ENCODE measurements at regions not wholly inside any gene's neighbourhood (a gene's known extent, or its start where the extent isn't known, plus 50 kb on each side); places are given as distances from the start of the nearest gene placed in this dataset.

- Mint-ChIP-seq H3K27ac (ENCODE audit: unreplicated experiment) (no peak overlapping the region), H3K4me3 (ENCODE audit: low read depth, unreplicated experiment) (no peak overlapping the region), H3K4me1 (ENCODE audit: low read depth, unreplicated experiment) (peaks cover 13% of the 10 kb centered on the region), H3K27me3 (ENCODE audit: unreplicated experiment) (no peaks in the 10 kb centered on the region), H3K9me3 (ENCODE audit: low read depth, unreplicated experiment) (no peaks in the 10 kb centered on the region), H3K36me3 (ENCODE audit: insufficient read depth, unreplicated experiment) (no peaks in the 10 kb centered on the region)
- no TSS peak for BruUV-seq (replicated peaks)
- intact Hi-C loops (cut with micrococcal nuclease; ENCODE audit: unreplicated experiment) = no loop called here
- DNase-seq = peak; percentile 24
- TF ChIP-seq, protein P1, sequence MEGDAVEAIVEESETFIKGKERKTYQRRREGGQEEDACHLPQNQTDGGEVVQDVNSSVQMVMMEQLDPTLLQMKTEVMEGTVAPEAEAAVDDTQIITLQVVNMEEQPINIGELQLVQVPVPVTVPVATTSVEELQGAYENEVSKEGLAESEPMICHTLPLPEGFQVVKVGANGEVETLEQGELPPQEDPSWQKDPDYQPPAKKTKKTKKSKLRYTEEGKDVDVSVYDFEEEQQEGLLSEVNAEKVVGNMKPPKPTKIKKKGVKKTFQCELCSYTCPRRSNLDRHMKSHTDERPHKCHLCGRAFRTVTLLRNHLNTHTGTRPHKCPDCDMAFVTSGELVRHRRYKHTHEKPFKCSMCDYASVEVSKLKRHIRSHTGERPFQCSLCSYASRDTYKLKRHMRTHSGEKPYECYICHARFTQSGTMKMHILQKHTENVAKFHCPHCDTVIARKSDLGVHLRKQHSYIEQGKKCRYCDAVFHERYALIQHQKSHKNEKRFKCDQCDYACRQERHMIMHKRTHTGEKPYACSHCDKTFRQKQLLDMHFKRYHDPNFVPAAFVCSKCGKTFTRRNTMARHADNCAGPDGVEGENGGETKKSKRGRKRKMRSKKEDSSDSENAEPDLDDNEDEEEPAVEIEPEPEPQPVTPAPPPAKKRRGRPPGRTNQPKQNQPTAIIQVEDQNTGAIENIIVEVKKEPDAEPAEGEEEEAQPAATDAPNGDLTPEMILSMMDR (IDR thresholded peaks at IDR 0.05; ENCODE audit: unreplicated experiment) = no peak
- CTCF ChIA-PET = no interaction called here
Measured at GRCh38 chr4:41339812-41340809, 83.4 kb downstream of the UCHL1 start.

DNA sequence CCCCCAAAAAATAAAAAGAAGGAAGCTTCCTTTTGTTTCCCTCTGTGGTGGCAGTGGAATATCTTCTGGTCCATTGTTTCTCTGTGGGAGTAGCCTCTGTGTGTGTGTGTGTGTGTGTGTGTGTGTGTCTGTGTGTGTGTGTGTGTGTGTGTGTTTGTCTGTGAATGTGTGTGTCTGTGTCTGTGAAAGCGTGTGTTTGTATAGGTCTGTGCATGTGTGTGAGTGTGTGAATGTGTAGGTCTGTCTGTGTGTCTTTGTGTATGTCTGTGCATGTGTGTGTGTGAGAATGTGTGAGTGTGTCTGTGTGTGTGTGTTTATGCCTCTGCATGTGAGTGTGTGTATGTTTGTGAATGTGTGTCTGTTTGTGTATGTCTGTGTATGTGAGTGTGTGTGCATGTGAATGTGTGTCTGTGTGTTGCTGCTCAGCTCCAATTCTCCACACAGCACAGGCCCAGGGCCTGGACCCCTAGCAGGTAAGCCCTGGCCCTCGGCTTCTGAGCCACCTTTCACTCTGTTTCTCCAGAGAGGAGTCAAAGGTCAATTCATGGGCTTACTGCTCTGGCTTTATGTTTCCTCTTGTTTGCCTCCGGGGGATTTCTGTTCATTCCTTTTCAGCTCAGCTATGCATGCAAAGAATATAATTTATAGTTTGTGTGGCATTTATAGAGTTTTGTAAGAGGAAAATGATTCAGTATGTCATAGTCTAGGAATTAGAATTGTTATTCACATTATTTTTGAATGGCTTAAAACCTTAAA, 89.8 kb downstream of the UCHL1 start:
- H3K27me3 Mint-ChIP-seq (ENCODE audit: unreplicated experiment) = no peaks in the 10 kb centered on the region
- H3K9me3 Mint-ChIP-seq (ENCODE audit: low read depth, unreplicated experiment) = peaks cover 3% of the 10 kb centered on the region
- DNase-seq = no peak
- no peaks in the 10 kb centered on the region for H3K36me3 Mint-ChIP-seq (ENCODE audit: insufficient read depth, unreplicated experiment)
- intact Hi-C loops (cut with micrococcal nuclease; ENCODE audit: unreplicated experiment) = no loop called here
- no peak overlapping the region for H3K4me3 Mint-ChIP-seq (ENCODE audit: low read depth, unreplicated experiment)
- H3K27ac Mint-ChIP-seq (ENCODE audit: unreplicated experiment) = peak overlapping the region; percentile 20
- TF ChIP-seq, protein P1 (IDR thresholded peaks at IDR 0.05; ENCODE audit: unreplicated experiment) = no peak
- BruUV-seq (replicated peaks) = no TSS peak
- H3K4me1 Mint-ChIP-seq (ENCODE audit: low read depth, unreplicated experiment) = peaks cover 12% of the 10 kb centered on the region
- CTCF ChIA-PET = interaction anchor here (0.7 kb wide), 1 partner anchor 1128 kb away, joined by 3 read pairs; no protein-coding TSS in a partner anchor

DNA sequence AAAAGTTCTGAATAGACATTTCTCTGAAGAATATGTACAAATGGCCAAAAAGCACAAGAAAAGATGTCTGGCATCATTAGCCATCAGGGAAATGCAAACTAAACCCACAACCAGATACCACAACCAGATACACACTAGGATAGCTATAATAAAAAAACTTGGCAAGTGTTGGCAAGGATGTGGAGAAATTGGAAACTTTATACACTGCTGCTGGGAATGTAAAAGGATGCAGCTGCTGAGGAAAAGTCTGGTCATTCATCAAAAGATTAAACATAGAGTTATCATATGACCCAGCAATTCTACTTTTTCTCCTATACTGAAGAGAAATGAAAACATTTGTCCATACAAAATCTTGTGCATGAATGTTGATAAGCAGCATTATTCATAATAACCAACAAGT, 92.3 kb downstream of the UCHL1 start:
- no TSS peak for BruUV-seq (replicated peaks)
- CTCF ChIA-PET = no interaction called here
- Mint-ChIP-seq H3K4me3 (ENCODE audit: low read depth, unreplicated experiment) (no peak overlapping the region), H3K27ac (ENCODE audit: unreplicated experiment) (no peak overlapping the region), H3K27me3 (ENCODE audit: unreplicated experiment) (no peaks in the 10 kb centered on the region), H3K4me1 (ENCODE audit: low read depth, unreplicated experiment) (peaks cover 12% of the 10 kb centered on the region), H3K9me3 (ENCODE audit: low read depth, unreplicated experiment) (peaks cover 3% of the 10 kb centered on the region), H3K36me3 (ENCODE audit: insufficient read depth, unreplicated experiment) (no peaks in the 10 kb centered on the region)
- no peak for DNase-seq
- intact Hi-C loops (cut with micrococcal nuclease; ENCODE audit: unreplicated experiment) = no loop called here
- TF ChIP-seq, protein P1 (IDR thresholded peaks at IDR 0.05; ENCODE audit: unreplicated experiment) = no peak

- CTCF ChIA-PET = interaction anchor here (1.0 kb wide), 1 partner anchor 285 kb away, joined by 4 read pairs; no protein-coding TSS in a partner anchor
- peak; percentile 23 for DNase-seq
- peak overlapping the region; percentile 65 for H3K27ac Mint-ChIP-seq (ENCODE audit: unreplicated experiment)
- intact Hi-C loops (cut with micrococcal nuclease; ENCODE audit: unreplicated experiment) = no loop called here
- H3K9me3 Mint-ChIP-seq (ENCODE audit: low read depth, unreplicated experiment) = no peaks in the 10 kb centered on the region
- TF ChIP-seq, protein P1 (IDR thresholded peaks at IDR 0.05; ENCODE audit: unreplicated experiment) = no peak
- H3K27me3 Mint-ChIP-seq (ENCODE audit: unreplicated experiment) = no peaks in the 10 kb centered on the region
- peaks cover 40% of the 10 kb centered on the region for H3K36me3 Mint-ChIP-seq (ENCODE audit: insufficient read depth, unreplicated experiment)
- peaks cover 12% of the 10 kb centered on the region for H3K4me1 Mint-ChIP-seq (ENCODE audit: low read depth, unreplicated experiment)
- no TSS peak for BruUV-seq (replicated peaks)
- H3K4me3 Mint-ChIP-seq (ENCODE audit: low read depth, unreplicated experiment) = peak overlapping the region; percentile 91
Measured at GRCh38 chr4:41358647-41359421, 102.1 kb downstream of the UCHL1 start.
